ENCODE measurements at regions not wholly inside any gene's neighbourhood (a gene's known extent, or its start where the extent isn't known, plus 50 kb on each side); places are given as distances from the start of the nearest gene placed in this dataset.

DNA sequence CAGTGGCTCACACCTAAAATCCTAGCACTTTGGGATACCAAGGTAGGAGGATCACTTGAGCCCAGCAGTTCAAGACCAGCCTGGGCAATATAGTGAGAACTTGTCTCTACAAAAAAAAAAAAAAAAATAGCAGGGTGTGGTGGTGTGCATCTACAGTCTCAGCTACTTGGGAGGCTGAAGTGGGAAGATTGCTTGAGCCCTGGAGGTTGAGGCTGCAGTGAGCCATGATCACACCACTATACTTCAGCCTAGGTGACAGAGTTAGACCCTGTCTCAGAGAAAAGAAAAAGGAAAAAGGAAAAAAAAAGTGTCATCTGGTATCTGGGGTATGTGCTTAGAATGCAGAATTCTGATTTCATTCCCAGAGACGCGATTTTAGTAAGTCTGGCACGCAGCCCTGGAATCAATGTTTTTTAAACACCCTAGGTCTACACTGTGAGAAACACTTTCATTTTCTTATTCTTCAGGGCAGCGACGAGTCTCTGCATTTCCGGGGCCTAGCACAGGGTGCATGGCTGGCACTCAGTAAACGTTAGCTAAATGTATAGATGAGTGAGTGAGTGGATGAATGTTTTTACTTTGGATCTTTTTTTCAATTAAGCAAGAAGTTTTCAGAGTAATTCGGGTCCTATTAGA lies 243.8 kb upstream of the PWP1 start:
- TF ChIP-seq LEF1 (IDR thresholded peaks at IDR 0.05; ENCODE audit: borderline replicate concordance) (no peak), SP1 (IDR thresholded peaks at IDR 0.05) (no peak)
